Body of pancreas (tissue), 4 donors: ENCODE measurements at regions not wholly inside any gene's neighbourhood (a gene's known extent, or its start where the extent isn't known, plus 50 kb on each side); places are given as distances from the start of the nearest gene placed in this dataset.

ENCODE experiments used
- CTCF ChIP-seq, 7 experiments: fragments of 450-650 bp in 4 of 7; fragments of 200-600 bp in 3 of 7; sonication (generic) in 3 of 7; IDR thresholded peaks; one replicate each; pipeline ENCODE4 v1.5.1; 2016 to 2019; ENCODE audit warnings: antibody characterized with exemption in 7 of 7
- POLR2A ChIP-seq, 3 donors: fragments of 450-650 bp; IDR thresholded peaks; one replicate each; pipeline ENCODE4 v1.6.1; 2016; ENCODE audit warnings: antibody characterized with exemption in 3 of 3, mild to moderate bottlenecking in 2 of 3

GRCh38 chr11:70818351-70818750 lies 420.0 kb downstream of the CTTN start:
- TF ChIP-seq CTCF (IDR thresholded peaks at IDR 0.05): no peak
- no peak for TF ChIP-seq POLR2A (IDR thresholded peaks at IDR 0.05)
